ENCODE measurements at regions not wholly inside any gene's neighbourhood (a gene's known extent, or its start where the extent isn't known, plus 50 kb on each side); places are given as distances from the start of the nearest gene placed in this dataset.

GRCh38 chr3:76873532-76874242 lies 166.2 kb upstream of the ROBO2 start:
- TF ChIP-seq TAF1 (IDR thresholded peaks at IDR 0.05; ENCODE audit: low read depth, low read length) (no peak), CTCF (IDR thresholded peaks at IDR 0.05; ENCODE audit: control extremely low read depth in 1 of 3, insufficient read depth in 1 of 3, low read depth in 1 of 3, low read length in 3 of 3) (no peak), POLR2A (IDR thresholded peaks at IDR 0.05; ENCODE audit: control extremely low read depth in 1 of 2, low read depth in 2 of 2, low read length in 2 of 2) (no peak), POLR2AphosphoS5 (IDR thresholded peaks at IDR 0.05; ENCODE audit: low read depth, low read length) (no peak), SIX5 (IDR thresholded peaks at IDR 0.05; ENCODE audit: low read depth, low read length) (no peak), TCF12 (IDR thresholded peaks at IDR 0.05; ENCODE audit: low read depth, low read length) (no peak), CEBPB (IDR thresholded peaks at IDR 0.05; ENCODE audit: low read depth, low read length) (no peak), JUND (IDR thresholded peaks at IDR 0.05; ENCODE audit: low read length) (no peak), TEAD4 (IDR thresholded peaks at IDR 0.05; ENCODE audit: low read depth, low read length) (no peak), EZH2 (IDR thresholded peaks at IDR 0.05; ENCODE audit: low read depth, low read length, severe bottlenecking) (no peak), ZNF274 (IDR thresholded peaks at IDR 0.05; ENCODE audit: borderline replicate concordance, extremely low read depth, low read length) (no peak)

Data from H1 (cell line).